Cerebellar cortex (tissue), 1 donor: ENCODE measurements at regions not wholly inside any gene's neighbourhood (a gene's known extent, or its start where the extent isn't known, plus 50 kb on each side); places are given as distances from the start of the nearest gene placed in this dataset.
A peak's percentile ranks its signal among the peaks of the same experiment; 100 is the strongest.
"Not testable (repeated sequence)": the region's sequence is repeated elsewhere in the genome, so short reads cannot be mapped to it uniquely, and the experiment has no call there.

Experiments
- DNase-seq: peaks from one replicate; pipeline ENCODE4 v3.0.0-alpha.2; 2015; ENCODE audit warnings: low spot score

DNA sequence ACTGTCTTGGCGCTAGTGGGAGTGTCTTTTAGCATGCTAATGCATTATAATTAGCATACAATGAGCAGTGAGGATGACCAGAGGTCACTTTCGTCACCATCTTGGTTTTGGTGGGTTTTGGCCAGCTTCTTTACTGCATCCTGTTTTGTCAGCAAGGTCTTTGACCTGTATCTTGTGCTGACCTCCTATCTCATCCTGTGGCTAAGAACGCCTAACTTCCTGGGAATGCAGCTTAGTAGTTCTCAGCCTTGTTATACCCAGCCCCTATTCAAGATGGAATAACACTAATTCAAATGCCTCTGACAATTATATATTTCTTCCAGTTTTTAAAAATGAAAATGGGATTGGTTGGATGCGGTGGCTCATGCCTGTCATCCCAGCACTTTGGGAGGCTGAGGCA is 92.0 kb upstream of the TMTC4 start:
- DNase-seq = not testable (repeated sequence)

DNA sequence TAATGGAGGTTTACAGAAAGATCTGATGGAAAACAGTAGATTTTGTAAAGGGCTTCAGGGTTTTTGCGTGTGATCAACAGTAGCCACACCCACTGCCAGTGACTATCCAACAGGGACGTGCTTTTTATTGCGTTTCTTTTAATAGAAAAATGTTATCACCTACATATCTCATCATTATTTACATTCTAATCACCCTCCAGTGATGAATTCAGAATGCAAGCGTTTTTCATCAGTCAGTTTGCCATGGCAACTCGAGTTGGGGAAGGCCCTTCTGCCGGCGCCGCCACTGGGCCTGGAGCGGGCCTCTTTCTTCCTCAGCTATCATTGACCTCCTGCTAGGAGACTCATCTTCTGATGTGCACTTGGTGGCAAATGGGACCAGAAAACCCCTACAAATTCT is 90.3 kb upstream of the TMTC4 start:
- DNase-seq = no peak

DNA sequence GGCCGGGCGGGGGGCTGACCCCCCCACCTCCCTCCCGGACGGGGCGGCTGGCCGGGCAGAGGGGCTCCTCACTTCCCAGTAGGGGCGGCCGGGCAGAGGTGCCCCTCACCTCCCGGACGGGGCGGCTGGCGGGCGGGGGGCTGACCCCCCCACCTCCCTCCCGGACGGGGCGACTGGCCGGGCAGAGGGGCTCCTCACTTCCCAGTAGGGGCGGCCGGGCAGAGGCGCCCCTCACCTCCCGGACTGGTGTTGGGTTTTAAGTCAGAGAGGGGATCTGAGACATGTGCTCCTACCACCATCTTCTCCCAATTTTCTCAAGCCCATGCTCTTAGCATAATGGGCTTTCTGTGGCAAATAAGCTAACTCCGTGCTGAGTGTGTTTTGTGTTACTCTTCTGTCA is 87.5 kb upstream of the TMTC4 start:
- DNase-seq = not testable (repeated sequence)

DNA sequence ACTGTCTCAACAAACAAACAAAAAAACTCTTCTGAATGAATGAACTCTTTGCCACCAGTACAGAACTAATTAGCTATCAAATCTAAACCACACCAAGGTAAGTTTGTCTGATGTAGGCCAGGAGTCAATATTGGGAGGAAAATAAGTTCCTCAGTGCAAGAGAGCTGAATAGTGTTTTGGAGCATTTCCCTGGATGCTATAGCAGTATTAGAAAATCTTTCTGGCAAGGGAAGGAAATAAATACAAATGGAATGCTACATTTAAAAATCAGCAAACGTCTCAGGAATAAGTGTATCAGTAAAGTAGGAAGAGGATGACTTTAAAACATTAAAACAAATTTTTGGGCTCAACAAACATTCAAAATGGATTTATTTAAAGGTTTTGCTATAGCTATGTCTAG is 81.3 kb upstream of the TMTC4 start:
- no peak for DNase-seq

DNA sequence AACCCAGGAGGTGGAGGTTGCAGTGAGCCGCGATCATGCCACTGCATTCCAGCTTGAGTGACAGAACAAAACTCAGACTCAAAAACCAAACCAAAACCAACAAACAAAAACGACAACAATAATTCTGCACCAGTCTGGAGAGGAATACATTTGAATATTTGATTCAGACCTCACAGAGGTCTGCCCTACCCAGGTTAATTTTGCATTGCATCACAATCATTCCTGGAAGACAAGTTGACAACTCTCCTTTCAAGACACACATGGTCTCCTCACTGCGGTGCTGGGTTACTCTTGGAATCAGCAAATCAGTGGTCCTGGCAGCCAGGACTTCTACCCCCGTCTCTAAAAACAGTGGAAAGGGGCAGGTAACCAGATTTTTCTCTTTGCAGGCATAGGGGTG is 79.9 kb upstream of the TMTC4 start:
- no peak for DNase-seq

DNA sequence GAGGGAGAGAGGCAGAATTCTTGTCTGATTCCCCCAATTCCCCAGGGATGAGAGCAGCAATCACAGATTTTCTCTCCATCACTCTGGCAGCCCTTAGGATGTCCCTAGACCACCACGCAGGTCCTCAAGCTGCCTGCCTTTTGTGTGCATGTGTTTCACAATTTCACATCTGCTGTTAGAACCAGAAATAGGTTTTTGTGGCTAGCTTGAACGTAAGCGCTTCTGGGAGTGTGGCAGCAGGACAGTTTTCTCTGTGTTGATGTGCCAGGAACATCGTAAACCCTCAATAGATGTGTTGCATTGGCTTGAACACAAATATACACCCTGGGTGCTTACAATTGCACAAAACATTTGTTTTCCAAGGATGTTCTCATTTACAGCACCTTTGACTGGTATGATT is 78.8 kb upstream of the TMTC4 start:
- no peak for DNase-seq

DNA sequence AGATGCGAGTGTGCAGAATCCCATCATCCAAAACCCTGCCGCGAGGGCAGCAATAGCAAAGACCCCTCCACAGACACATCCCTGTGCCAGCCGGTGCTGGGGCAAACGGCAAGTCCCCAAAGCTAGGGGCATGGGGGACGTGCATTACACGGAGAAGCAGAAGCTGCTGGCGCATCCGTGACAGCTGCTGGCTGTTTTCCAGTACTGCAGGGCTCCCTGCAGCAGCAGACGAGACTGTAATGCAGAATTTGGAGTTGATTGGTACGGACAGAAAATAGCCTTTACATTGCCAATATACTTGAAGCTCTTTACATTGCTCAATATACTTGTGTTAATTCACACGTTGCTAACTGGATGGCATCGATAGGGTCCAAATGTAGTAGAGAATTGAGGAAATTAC is 77.2 kb upstream of the TMTC4 start:
- DNase-seq = peak; percentile 22

DNA sequence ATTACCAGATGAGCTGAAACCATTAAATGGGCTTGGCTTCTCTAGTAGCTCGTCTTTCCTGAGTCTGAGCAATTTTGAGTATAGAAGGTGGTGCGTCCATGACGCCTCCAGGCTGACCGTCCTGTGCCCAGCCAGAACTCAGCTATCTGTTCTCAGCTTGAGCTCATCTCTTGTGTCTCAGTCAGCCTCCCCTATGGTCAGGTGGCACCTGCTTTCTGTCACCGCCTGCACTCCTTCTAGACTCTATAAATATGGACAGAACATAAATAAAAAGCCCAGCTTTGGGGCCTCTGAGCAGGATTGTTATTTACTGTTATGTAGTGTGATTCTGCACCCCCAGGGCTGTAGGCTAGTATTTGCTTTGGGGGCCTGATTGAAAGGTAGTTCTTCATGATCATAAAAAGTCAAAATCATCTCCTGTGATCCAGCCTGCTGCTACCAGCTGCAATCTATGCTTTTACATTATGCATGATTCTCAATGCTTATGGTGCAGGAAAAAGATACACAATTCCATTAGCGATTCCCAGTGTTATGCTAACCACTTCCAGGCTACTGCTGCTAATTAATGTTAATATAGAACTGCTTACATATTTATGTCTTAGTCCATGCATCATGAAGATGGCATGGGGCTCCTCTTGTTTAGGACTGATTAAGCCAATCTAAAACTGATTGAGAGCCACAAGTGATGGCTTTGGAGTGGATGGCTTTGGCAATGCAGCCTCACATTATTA is 72.5 kb upstream of the TMTC4 start:
- no peak for DNase-seq

DNA sequence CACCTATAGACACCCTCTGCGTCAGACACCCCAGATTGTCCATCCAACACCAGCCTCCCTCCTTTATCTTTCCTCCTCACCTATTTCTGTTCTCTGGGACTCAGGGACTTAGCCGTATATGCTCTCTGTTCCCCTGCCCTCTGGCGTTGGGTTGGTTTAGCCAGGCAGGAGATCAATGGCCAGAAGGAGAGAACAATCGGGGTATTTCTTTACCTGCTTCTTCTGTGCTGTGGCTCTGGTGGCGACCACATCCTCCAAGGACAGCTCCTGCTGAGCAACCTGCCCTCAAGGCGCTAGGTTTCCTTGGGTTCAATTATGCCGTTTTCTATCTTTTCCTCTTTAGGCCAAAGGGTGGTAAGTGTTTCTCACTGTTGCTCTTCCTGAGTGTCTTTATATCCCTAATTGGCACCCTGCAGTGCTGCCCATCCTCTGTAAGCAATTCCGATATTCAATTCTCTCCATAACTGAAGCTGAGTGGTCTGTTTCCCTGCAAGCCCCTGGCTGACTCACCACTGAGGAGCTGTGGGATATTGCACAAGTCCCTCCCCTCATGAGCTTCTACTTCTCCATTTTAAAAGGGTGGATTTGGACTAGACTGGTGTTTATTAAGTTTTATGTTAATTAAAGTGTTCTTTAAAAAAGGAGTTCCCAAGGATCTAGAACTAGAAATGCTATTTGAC is 63.7 kb upstream of the TMTC4 start:
- no peak for DNase-seq

DNA sequence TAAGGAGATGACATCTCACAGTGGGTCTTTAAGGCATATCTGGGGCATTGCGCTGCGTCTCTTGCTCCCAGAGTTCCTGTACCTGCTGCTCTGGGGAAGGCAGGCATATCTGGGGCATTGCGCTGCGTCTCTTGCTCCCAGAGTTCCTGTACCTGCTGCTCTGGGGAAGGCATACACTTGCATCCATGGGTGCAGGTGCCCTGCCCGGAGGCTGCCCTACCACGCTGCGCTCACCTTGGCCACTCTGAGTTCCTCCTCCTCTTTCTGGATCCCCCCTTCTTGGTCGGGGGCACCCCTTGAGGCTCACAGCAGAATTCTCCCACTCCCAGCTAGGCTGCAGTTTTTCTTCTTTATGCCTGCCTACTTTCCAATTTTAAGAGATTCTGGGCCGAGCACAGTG is 60.9 kb upstream of the TMTC4 start:
- DNase-seq = no peak

DNA sequence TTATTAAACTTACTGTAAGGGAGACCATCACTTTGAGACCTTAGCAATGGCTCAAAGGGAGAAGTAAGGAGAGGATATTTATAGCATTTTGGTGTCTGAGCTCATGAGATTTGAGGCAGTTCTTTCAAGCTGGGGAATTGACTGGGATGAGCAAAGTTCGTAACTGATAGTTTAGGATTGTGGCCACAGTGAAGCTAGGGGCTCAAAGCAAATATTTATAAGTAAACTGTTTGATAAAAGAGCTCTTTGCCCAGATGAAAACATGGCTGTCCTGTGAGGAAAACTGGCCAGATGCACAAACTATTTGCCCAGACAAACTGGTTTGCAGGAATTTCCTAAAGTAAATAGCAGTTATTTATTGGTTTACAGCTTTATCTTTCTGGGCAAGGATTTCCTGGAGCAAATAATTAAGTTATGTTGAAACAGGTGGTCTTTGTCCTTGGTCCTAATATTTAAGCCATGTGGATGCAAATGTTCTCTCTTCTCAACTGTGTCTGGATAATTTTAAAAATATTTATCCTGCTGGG is 59.7 kb upstream of the TMTC4 start:
- no peak for DNase-seq

DNA sequence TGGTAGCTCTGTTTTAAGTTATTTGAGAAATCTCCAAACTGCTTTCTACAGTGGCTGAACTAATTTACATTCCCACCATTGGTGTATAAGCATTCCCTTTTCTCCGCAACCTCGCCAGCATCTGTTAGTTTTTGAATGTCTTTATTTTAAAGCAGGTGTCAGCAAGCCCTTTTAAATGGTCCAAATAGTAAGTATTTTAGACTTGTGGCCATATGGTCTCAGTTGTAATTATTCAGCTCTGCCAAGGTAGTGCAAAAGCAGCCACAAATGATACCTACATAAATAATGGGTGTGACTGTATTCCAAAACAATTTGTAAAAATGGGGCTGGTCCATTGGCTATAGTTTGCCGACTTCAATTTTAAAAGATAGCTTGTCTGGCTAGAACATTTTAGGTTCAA is 58.7 kb upstream of the TMTC4 start:
- DNase-seq = peak; percentile 87

DNA sequence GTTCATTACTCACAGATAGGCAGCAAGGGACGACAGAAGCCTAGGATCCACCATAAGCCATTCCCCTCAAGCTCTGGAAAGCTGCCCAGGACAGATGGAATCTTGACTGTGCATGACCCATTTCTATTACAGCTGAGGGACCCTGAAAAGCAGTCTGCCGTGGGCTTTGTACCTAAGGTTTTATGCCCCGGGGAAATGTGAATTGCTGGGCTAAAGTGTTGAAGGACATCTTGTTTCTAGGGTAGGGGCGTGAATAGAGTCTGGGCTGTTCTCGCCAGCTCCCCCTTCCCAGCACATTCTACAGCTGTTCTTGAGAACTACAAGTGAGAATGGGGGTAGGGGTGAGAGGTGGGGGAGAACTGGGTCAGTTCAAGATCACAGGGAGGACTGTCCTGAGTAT is 53.6 kb upstream of the TMTC4 start:
- DNase-seq = peak; percentile 3

DNA sequence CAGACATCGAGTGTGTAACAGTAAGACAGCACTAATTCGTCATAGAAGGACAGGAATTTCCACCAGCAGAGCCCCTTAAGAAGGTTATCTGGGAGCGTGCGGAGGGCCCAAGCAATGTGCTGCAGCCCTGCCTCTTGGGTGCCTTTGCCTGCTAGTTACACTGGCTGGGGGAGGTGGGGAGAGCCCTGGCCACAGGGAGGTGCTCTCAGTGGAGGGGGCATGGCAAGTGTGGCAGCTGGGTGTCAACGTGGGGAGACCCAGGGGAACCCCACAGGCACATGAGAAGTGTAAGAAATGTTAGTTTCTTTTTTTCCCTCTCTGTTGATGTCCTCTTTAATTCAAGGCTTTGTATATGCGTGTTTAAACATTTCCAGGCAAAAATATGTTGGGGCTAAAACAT is 50.9 kb upstream of the TMTC4 start:
- DNase-seq = no peak

DNA sequence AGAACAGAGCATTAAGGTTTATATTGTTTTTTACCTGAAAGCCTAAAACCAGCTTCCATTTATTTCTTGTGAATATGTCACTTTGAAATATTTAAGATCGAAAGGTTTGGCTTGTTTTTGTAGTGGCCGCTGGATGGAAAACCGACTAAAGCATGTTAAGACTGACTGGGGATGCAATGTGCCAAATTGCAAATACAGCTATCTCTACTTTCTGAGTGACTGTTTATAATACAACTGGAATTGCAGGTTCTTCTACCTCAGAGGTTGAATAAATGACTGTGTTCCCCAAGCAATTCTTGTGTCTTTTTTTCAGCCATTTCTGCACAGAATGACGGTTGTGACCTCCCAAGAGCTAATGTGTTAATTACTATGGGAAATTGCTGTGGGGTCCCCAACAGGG is 50.0 kb upstream of the TMTC4 start:
- DNase-seq = no peak
